GM23338 (cell line): ENCODE measurements at regions not wholly inside any gene's neighbourhood (a gene's known extent, or its start where the extent isn't known, plus 50 kb on each side); places are given as distances from the start of the nearest gene placed in this dataset.

Source experiments
- ATAC-seq: fragments of 200-7000 bp; cut with Tn5 transposase; 3 replicates; pipeline ENCODE4 v1.9.1; 2020
- DNase-seq: peaks from one replicate; pipeline ENCODE4 v3.0.0-alpha.2; 2015; ENCODE audit warnings: low spot score
- H2AFZ ChIP-seq: fragments of 200-600 bp; sonication (generic); 2 replicates; pipeline ENCODE4 v1.8.0; 2016; ENCODE audit warnings: antibody characterized with exemption, mild to moderate bottlenecking, moderate library complexity
- H3F3A ChIP-seq: fragments of 200-600 bp; sonication (generic); replicated peaks from 2 replicates; pipeline ENCODE4 v1.8.0; 2017; ENCODE audit warnings: antibody characterized with exemption, mixed run types, low read depth
- H3K27ac ChIP-seq: fragments of 200-600 bp; sonication (generic); 2 replicates; pipeline ENCODE4 v1.6.1; 2016; ENCODE audit warnings: low read depth
- H3K27me3 ChIP-seq: fragments of 200-600 bp; sonication (generic); 2 replicates; pipeline ENCODE4 v1.8.0; 2016; ENCODE audit warnings: mild to moderate bottlenecking, mixed run types, moderate library complexity; ENCODE audit not compliant: insufficient read depth
- H3K36me3 ChIP-seq: fragments of 200-600 bp; sonication (generic); 2 replicates; pipeline ENCODE4 v1.8.0; 2016; ENCODE audit warnings: mild to moderate bottlenecking; ENCODE audit not compliant: insufficient read depth
- H3K4me1 ChIP-seq: fragments of 200-600 bp; sonication (generic); 2 replicates; pipeline ENCODE4 v1.8.0; 2016; ENCODE audit warnings: mild to moderate bottlenecking, moderate library complexity; ENCODE audit not compliant: insufficient read depth
- H3K4me2 ChIP-seq: fragments of 200-600 bp; sonication (generic); 2 replicates; pipeline ENCODE4 v1.7.1; 2017; ENCODE audit warnings: mixed run types
- H3K4me3 ChIP-seq: fragments of 200-600 bp; sonication (generic); 2 replicates; pipeline ENCODE4 v1.6.1; 2016; ENCODE audit warnings: mixed run types
- H3K79me2 ChIP-seq: fragments of 200-600 bp; sonication (generic); replicated peaks from 2 replicates; pipeline ENCODE4 v1.8.0; 2017; ENCODE audit warnings: mild to moderate bottlenecking; ENCODE audit not compliant: insufficient read depth
- H3K9me2 ChIP-seq: fragments of 200-600 bp; sonication (generic); 2 replicates; pipeline ENCODE4 v1.8.0; 2017; ENCODE audit not compliant: insufficient read depth
- H4K20me1 ChIP-seq: fragments of 200-600 bp; sonication (generic); replicated peaks from 2 replicates; pipeline ENCODE4 v1.8.0; 2017; ENCODE audit warnings: mild to moderate bottlenecking; ENCODE audit not compliant: insufficient read depth
- H3K27ac Mint-ChIP-seq: 2 replicates; pipeline ENCODE4 v1.8.0; 2020; ENCODE audit warnings: inconsistent platforms, mild to moderate bottlenecking, moderate library complexity, mixed read lengths
- H3K27me3 Mint-ChIP-seq: 3 replicates; pipeline ENCODE4 v1.8.0; 2022; ENCODE audit warnings: low read depth, mild to moderate bottlenecking, moderate library complexity, mixed read lengths, inconsistent platforms; ENCODE audit not compliant: insufficient read depth, poor library complexity
- H3K36me3 Mint-ChIP-seq: 3 replicates; pipeline ENCODE4 v1.8.0; 2021; ENCODE audit warnings: low read depth, mild to moderate bottlenecking, inconsistent platforms, moderate library complexity, mixed read lengths
- H3K4me1 Mint-ChIP-seq: 3 replicates; pipeline ENCODE4 v1.8.0; 2020; ENCODE audit warnings: mild to moderate bottlenecking, inconsistent platforms, mixed read lengths
- H3K4me3 Mint-ChIP-seq: 3 replicates; pipeline ENCODE4 v1.8.0; 2021; ENCODE audit warnings: moderate library complexity, mild to moderate bottlenecking, inconsistent platforms, mixed read lengths
- H3K9me3 Mint-ChIP-seq: 3 replicates; pipeline ENCODE4 v1.8.0; 2020; ENCODE audit warnings: moderate library complexity, mild to moderate bottlenecking, inconsistent platforms, mixed read lengths
- CREB1 ChIP-seq: fragments of 250-450 bp; sonication (Bioruptor Pico); IDR thresholded peaks from 2 replicates; pipeline ENCODE4 v1.5.0; 2020; ENCODE audit warnings: low read depth, mild to moderate bottlenecking, moderate library complexity
- EZH2 ChIP-seq: fragments of 200-600 bp; sonication (generic); IDR thresholded peaks from one replicate; pipeline ENCODE4 v1.8.0; 2017; ENCODE audit warnings: antibody characterized with exemption, mild to moderate bottlenecking, low read depth; ENCODE audit not compliant: unreplicated experiment
- EZH2phosphoT487 ChIP-seq: fragments of 200-600 bp; sonication (generic); IDR thresholded peaks from one replicate; pipeline ENCODE4 v1.8.1; 2018; ENCODE audit warnings: antibody characterized with exemption; ENCODE audit not compliant: unreplicated experiment
- JUNB ChIP-seq: IDR thresholded peaks from one replicate; pipeline ENCODE4 v1.6.1; 2016; ENCODE audit warnings: antibody characterized with exemption; ENCODE audit not compliant: unreplicated experiment
- NANOG ChIP-seq: IDR thresholded peaks from 2 replicates; pipeline ENCODE4 v1.6.1; 2016; ENCODE audit warnings: antibody characterized with exemption, borderline replicate concordance
- POLR2AphosphoS5 ChIP-seq: IDR thresholded peaks from 2 replicates; pipeline ENCODE4 v1.6.1; 2016; ENCODE audit warnings: antibody characterized with exemption, low read depth
- REST ChIP-seq: IDR thresholded peaks from one replicate; pipeline ENCODE4 v1.6.1; 2018; ENCODE audit warnings: antibody characterized with exemption; ENCODE audit not compliant: unreplicated experiment
- STAT1 ChIP-seq: IDR thresholded peaks from one replicate; pipeline ENCODE4 v1.6.1; 2016; ENCODE audit warnings: antibody characterized with exemption; ENCODE audit not compliant: unreplicated experiment
- ZNF331 ChIP-seq: fragments of 250-450 bp; sonication (Bioruptor Pico); IDR thresholded peaks from 2 replicates; pipeline ENCODE4 v1.5.0; 2020; ENCODE audit warnings: low read depth, mild to moderate bottlenecking, moderate library complexity
- ZNF462 ChIP-seq: fragments of 250-450 bp; sonication (Bioruptor Pico); IDR thresholded peaks from 2 replicates; pipeline ENCODE4 v1.5.0; 2020; ENCODE audit warnings: mild to moderate bottlenecking, moderate library complexity

- TF ChIP-seq JUNB: no peak
- TF ChIP-seq NANOG: no peak
- no peak for TF ChIP-seq EZH2phosphoT487
These were observed 476.6 kb downstream of the COL11A1 start (continued) for GRCh38 chr1:102631691-102632090.

GRCh38 chr1:102630041-102630440, 478.3 kb downstream of the COL11A1 start:
- Mint-ChIP-seq H3K9me3 (no peaks in the 10 kb centered on the region; the same call in 2 of the 3 replicates), H3K27ac (no peak overlapping the region), H3K4me3 (no peak overlapping the region), H3K27me3 (no peaks in the 10 kb centered on the region), H3K36me3 (no peaks in the 10 kb centered on the region), H3K4me1 (no peaks in the 10 kb centered on the region)
- no peaks in the 10 kb centered on the region for H3K36me3 ChIP-seq
- DNase-seq: no peak
- no peak overlapping the region for H2AFZ ChIP-seq
- no peaks in the 10 kb centered on the region for H3K79me2 ChIP-seq
- H4K20me1 ChIP-seq: no peaks in the 10 kb centered on the region
- no peaks in the 10 kb centered on the region for H3K9me2 ChIP-seq
- TF ChIP-seq POLR2AphosphoS5: no peak
- no peak for TF ChIP-seq EZH2
- TF ChIP-seq ZNF331: no peak
- TF ChIP-seq REST: no peak
- no peak overlapping the region for H3K4me3 ChIP-seq
- no peak overlapping the region for H3K4me2 ChIP-seq
- ATAC-seq: no peak
- no peaks in the 10 kb centered on the region for H3F3A ChIP-seq
- no peaks in the 10 kb centered on the region for H3K27me3 ChIP-seq
- H3K4me1 ChIP-seq: no peaks in the 10 kb centered on the region
- H3K27ac ChIP-seq: no peak overlapping the region

- DNase-seq (no peak), ATAC-seq (no peak)
- TF ChIP-seq ZNF462 (CRISPR knock-in tag) (no peak), NANOG (no peak), STAT1 (no peak), EZH2 (no peak), CREB1 (CRISPR knock-in tag) (no peak)
- Mint-ChIP-seq H3K4me1 (no peaks in the 10 kb centered on the region), H3K36me3 (no peaks in the 10 kb centered on the region), H3K27me3 (no peaks in the 10 kb centered on the region), H3K27ac (no peak overlapping the region; the same call in 1 of the 2 replicates), H3K9me3 (no peaks in the 10 kb centered on the region; the same call in 2 of the 3 replicates), H3K4me3 (no peak overlapping the region)
- Histone ChIP-seq H4K20me1 (no peaks in the 10 kb centered on the region), H3K4me3 (no peak overlapping the region), H3K4me1 (no peaks in the 10 kb centered on the region), H3K9me2 (no peaks in the 10 kb centered on the region), H3K79me2 (no peaks in the 10 kb centered on the region), H3K36me3 (no peaks in the 10 kb centered on the region), H2AFZ (no peak overlapping the region), H3K27me3 (no peaks in the 10 kb centered on the region), H3K4me2 (no peak overlapping the region), H3F3A (no peaks in the 10 kb centered on the region), H3K27ac (no peak overlapping the region)
These were observed 480.2 kb downstream of the COL11A1 start for GRCh38 chr1:102628109-102628613.
